ENCODE measurements at regions not wholly inside any gene's neighbourhood (a gene's known extent, or its start where the extent isn't known, plus 50 kb on each side); places are given as distances from the start of the nearest gene placed in this dataset.
"Not testable (repeated sequence)": the region's sequence is repeated elsewhere in the genome, so short reads cannot be mapped to it uniquely, and the experiment has no call there.

DNA sequence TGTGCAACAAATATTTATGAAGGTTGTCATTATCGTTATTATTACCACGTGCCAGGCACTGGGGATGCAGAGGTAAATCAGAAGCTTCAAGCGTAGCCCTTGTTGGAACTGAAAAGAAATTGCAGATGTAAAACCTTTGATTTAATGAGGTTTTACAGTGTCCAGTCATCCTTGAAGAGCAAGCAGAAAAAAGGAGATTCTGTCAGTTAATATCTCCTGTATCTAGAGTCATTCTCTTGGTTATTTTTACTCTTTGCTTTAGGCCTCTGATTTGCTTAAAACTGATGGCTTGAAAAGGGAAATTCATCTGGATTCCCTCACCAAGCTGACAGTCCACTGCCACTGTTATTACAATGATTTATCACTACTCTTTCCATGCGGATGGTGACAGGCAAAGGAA is 179.3 kb downstream of the GALC start:
- DNase-seq = no peak

DNA sequence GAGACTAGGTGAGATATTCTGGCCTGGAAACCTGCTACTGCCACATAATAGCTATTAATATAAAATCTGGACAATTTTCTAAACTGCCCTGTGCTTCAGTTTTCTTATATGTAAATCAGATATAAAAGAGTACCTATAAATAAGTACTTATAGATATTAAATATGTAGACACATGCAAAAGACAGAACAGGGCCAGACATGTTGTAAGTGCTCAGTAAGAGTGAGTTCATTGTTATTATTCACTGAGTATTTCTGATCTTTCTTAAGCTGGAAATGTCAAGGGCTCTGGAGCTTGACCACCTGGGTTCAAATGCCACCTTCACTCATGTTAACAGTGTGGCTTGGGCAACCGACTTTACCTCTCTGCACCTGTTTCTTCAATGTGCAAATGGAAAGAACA is 179.8 kb downstream of the GALC start:
- DNase-seq = no peak

DNA sequence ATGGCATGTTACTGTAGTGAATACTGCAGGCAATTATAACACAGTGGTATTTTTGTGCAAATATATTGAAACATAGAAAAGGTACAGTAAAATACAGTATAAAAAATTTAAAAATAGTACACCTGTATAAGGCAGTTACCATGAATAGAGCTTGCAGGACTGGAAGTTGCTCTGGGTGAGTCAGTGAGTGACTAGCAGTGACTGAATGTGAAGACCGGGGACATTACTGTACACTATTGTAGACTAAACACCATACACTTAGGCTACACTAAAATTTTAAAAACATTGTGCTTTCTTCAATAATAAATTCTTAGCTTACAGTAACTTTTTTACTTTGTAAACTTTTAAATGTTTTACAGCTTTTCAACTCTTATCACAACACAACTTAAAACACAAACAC is 181.7 kb downstream of the GALC start:
- DNase-seq = no peak

DNA sequence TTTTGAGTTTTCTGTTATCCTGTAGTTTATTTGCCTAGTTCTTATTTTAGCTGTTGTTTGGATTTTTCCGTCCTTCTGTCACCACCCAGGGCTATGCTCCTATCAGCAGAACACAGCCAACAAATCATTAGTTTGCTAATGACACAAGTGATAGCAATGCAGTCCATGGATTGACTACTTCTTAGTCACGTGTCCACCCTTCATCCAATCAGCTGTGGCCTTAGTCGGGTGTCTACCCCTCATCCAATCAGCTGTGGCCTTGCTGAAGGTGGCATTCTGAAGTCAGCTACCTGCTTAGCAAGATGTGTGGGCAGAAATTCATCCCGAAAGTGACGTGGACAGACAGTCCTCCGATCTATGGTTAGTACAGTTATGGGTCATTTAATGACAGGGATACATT is 182.3 kb downstream of the GALC start:
- DNase-seq = no peak

DNA sequence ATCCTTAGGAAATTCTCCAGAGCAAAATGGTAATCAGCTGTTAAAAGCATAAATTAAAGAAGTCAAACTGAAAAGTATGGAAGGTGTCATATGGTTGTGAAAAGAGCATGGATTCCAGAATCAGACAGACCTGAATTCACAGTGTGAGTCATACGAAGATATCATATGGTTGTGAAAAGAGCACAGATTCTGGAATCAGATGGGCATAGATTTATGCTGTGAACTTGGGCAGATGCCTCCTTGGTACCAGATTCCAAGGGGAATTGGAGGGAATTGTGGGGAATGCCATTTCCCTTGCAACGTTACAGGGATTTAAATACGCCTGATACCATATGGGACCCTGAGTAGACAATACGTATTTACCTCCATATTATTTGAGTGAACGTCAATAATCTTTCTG is 183.7 kb downstream of the GALC start:
- no peak for DNase-seq

DNA sequence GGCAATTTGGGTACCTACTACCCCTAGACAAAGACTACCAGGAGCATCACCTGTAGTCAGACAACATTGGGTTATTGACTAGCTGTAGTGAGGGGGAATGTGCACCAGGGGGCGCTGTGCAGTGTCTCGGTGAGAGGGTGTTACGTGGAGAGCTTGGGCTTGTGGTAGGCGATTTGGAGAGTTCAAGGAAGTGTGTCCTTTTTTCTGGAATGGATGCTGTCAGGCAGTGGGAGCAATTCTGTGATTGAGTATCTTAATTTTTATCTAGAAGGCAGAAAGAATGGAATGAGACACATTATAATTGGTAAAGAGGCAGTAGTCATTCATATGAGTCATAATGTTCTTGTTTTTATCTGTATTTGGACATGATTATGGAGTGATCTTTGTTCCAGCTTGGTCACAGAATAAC is 187.7 kb downstream of the GALC start:
- DNase-seq = peak; percentile 50

DNA sequence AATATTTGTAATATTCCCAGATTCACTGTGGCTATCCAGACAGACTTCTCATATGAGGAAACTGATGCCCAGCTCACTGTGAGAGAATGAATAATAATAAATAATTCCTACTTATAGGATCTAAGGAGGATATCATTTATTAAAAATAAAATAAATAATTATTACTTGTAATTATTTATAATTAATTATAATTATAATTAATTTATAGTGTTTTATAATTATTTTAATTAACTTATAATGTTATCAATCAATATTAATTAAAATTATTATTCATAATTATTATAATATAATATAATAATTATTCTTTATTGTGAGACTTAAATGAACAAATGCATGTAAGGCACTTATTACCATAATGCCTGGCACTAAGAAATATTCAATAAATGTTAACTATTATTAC is 192.8 kb downstream of the GALC start:
- DNase-seq = no peak

DNA sequence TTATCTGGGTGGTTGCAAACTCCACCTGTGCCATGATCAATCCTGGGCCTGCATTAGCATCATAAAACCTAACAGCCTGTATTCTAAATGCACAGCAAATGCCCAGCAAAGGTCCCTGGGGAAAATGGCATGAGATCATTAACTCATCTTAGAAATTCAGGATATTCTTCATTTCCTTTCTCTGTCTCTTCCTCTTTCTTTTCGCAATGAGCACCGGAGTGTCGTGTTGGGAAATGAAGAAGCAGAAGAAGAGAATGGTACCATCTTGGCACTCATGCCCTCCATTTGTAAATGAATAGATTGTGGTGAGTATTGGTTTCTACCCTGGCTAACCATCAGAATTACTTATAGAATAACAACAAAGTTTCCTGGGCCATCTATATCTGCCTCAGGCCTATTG is 193.6 kb downstream of the GALC start:
- no peak for DNase-seq

DNA sequence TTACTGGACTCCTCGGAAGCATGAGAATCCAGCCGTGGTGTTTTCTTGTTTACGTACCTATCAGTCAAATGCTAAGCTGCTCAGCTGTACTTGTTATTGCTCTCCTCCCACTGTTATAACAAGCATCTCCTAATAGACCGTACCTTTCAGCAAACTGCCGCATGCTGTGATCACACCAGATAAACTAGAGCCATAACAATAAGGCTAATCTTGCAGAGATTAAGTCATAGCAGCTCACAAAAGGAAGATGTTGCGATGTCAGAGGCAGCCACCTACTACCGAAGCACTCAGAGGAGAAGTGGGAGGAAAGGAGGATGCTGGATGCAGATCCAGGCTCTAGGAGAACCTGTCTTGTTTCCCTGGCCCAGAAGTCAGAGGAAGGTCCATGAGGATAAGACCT is 196.0 kb downstream of the GALC start:
- no peak for DNase-seq

DNA sequence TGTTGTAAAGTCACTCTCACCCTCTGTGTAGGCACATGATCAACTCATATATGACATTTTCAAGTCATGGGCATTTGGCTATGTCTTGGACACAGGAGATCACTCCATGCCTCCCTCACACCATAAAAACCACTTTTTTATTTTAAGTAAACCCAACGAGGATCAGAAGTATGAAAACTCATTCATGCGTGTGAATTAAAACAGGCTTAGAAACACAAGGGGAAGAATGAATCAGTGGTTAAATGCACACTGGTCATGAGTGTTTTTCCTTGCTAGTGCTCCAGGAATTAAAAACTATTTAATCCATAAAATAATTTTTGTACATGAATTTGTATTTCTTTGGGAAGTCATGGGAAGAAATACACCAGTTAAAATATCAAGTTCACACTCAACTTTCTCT is 198.4 kb downstream of the GALC start:
- no peak for DNase-seq

DNA sequence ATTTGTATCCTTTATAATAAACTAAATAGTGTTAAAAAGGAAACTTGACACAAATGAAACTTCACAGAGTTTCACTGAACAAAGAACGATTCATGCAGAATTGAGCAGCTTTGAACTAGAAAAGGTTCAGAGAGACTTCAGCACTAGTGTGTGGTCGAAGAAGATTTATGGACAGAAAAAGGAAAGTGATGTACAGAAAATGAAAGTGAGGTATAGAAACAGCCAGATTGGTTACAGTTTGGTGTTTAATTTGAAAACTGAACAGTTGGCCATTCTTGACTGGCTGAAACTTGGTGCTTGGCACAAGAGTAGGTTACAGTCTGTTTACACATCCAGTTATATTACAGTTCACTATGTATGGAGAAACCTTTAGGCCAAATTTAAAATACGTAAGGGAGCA is 207.1 kb downstream of the GALC start:
- DNase-seq = no peak

DNA sequence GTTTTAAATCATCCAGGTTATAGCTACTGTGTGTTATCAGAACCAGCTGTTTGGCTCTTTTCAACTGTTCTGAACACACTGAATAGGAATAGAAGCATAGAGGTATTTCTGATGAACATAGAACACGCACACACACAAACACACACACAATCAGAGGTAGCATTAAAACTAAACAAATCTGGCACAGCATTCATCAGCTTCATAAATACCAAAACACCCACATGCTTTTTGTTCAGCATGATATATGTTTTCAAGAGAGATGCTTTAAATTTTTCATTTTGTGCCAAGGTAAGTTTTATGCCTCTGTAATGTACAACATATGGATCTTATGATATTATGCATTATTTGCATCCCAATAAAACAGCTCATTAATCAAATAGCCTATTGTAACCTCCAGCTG is 208.6 kb downstream of the GALC start:
- DNase-seq = no peak

DNA sequence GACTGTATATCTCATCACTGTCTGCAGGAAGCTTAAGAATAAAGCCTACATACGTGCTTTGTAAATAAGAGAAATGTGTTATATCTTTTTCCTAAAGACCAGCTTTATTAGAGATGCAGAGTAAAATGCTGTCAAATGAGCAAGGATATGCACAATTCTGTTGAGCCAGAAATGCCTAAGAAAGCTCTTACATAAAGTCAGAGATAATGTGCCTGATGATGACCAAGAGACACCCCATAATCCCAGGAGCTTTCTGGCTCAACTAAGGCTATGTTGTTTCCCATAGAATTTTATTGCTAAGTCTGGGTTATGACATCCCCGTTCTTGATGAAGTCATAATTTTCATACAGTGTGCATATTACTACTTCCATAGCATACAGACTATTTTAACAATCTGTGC is 209.9 kb downstream of the GALC start:
- no peak for DNase-seq

DNA sequence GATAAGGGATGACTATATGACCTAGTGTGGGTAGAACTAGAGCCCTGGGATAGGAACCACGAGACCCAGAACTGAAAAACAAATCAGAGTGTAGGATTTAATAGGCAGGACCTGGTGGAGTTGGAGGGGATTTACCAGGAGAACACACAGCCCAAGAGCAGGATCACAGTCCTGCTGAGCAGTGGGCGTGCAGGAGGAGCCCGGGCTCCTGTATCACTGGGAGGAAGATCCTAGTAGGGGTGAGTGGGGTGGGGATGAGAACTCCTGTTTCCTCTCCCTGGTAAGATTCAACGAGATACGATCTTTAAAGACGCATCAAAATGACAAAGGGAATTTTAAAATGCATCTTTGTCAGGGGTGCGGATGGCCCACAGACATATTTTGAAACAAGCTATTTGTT is 220.1 kb downstream of the GALC start:
- DNase-seq = no peak

DNA sequence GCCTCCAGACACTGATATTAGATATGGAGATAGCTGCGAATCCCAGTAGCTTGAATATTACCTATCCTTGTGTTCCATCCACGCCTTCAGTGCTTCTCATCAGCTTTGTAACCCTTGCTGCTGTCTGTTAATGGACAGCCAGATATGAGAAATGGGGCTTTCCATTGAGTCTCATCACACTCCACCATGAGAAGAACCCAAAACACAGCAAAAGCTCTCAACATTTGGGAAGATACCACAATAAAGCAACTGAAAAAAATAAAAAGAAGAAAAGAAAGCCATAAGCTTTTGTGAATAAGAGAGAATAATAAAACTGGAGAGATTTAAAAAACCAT is 225.4 kb downstream of the GALC start:
- no peak for DNase-seq

DNA sequence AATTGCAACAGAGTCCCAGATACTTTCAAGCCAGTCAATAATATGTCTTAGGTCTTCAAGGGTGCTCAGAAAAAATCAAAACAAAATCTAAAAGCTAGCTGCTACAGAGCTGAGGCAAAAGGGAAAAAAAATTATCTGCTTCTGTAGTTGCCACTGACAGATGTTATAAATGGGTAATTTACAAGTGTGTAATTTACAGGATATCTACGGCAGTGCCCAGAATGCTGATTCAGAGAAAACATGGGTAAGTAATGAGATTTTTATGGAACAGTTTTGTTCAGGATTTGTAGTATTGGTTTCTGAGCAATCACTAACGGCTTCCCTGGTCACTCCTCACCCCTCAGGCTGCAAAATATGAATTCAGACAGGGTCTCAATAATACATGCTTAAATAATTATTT is 234.1 kb downstream of the GALC start:
- no peak for DNase-seq

DNA sequence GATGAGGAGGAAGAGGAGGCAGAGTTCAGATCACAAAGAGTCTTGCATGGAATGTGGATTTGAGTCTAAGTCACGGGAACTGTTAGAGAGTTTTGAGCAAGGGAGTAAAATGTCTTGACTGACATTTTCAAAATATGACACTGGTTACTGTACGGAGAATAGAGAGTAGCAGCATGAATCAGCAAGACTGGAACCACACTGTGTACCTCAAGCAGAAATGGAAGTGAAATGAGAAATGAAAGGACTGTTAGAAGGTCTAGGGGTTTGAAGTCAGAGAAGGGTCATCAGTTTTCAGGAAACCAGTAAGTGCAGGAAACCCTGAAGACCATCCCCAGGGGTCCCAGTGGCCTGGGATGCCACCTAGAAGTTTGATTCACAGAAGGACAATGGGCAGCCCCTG is 236.3 kb downstream of the GALC start:
- no peak for DNase-seq

DNA sequence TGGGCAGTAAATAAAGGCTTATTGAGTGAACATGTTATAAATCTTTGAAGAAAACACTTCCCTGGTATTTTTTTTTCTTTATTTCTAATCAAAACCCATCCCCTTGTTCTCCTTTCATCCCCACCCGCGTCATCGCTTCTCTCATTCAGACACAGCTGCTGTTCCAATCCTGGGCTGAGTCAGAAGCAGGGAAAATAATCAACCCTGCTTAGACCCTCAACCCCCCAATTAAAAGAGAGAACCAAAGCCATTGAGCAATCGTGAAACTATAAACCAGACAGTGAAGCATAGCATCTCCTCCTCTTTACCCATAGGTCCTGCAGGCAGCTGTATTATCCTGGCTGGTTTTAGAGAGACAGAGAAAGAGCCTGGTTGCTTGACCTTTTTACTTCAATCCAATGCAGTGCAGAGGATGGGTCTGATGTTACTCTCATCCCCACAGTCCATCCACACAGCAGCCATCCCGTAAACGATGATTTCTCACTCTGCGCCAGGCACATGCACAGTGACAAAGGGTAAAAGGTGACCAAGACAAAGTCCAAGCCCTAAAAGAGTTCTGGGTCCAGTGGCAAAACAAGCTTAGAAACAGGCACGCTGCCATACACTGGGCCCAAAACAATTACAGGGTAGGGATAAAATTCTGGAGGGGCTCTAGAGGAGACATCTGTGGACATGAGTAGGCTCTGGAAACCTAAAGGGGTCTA is 238.3 kb downstream of the GALC start:
- no peak for DNase-seq

DNA sequence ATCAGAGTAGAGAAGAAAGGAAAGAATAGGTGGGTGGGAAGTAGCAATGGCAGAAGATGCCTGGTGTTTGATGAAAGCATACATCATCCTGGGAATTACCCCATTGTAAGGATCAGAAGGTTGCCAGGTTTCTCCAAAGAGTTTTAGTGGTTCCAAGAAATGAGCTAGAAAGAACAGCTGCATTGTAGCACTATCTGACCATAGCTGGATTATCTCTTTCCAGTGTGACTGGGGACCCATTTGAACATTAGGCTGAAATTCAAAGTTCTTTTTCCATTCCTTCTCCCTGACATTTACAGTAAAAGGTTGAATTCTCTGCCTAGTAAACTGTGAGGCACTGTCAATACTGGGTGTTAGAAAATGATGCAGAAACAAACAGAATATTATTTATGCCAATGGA is 244.4 kb downstream of the GALC start:
- DNase-seq = no peak

DNA sequence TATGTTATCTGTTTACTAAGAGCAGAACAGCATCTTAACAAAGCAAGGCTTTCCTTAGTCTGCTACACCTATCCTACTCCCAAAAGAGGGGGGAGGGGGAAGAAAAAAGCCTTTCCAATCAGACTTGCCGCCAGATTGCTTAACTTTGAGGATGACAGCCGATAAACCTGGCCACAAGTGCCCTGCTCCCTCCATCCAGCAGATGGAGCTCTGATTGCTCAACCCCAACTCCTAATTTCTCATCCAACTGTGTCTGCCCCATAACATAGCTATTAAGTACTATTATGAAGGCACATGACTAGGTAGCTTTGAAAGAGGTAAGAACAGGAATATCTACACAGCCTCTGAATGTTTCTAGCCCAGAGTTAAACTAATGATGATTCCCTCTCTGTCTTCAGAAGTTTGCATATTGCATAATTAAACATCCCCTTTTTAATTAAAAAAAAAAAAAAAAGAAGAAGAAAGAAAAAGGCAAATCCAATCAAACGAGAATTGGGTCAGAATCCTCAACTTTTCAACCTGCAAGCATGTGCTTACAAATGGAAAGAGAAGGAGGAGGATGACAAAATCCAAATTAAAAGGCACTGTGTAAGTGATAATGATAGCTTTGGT is 247.4 kb downstream of the GALC start:
- DNase-seq = no peak

DNA sequence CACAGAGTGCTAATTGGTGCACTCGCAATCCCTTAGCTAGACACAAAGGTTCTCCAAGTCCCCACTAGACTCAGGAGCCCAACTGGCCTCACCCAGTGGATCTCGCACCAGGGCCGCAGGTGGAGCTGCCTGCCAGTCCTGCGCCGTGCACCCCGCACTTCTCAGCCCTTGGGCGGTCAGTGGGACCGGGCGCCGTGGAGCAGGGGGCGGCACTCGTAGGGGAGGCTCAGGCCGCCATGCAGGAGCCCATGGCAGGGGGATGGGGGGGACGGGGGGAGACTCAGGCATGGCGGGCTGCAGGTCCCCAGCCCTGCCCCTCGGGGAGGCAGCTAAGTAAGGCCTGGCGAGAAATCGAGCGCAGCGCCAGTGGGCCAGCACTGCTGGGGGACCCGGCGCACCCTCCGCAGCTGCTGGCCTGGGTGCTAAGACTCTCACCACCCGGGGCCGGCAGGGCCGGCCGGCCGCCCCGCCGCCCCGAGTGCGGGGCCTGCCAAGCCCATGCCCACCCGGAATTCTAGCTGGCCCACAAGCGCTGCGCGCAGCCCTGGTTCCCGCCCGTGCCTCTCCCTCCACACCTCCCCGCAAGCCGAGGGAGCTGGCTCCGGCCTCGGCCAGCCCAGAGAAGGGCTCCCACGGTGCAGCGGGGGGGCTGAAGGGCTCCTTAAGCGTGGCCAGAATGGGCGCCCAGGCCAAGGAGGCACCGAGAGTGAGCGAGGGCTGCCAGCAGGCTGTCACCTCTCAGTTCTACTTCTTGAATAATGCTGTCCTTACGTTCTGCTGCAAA is 258.2 kb downstream of the GALC start:
- not testable (repeated sequence) for DNase-seq

DNA sequence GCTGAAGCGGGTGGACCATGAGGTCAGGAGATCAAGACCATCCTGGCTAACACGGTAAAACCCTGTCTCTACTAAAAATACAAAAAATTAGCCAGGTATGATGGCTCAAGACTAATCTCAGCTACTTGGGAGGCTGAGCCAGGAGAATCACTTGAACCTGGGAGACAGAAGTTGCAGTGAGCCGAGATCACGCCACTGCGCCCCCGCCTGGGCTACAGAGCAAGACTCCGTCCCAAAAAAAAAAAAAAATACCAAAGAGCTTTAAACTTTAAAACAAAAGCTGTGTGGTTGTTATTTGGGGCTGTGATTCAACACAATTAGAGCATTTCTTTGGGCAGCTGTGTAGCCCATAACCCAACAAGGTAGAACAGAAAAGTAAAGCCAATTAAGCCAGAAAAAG is 259.9 kb downstream of the GALC start:
- not testable (repeated sequence) for DNase-seq

DNA sequence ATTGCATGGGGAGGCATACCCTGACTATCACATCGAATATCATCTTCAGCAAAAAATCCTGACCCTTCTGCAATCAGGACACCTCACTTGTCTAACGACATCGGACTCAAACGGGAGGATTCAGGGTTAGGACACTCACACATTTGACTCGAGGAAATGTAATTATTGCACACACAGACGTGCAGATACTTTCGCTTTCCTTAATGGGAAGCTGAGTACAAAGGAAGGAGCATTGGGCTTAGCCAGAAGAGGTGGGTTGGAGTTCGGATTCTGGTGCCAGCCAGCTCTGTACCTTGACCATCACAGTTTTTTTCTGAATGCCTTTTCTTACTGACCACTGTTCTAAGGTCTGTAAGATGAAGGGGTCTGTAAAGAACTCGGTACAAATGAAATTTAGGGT is 260.4 kb downstream of the GALC start:
- no peak for DNase-seq

DNA sequence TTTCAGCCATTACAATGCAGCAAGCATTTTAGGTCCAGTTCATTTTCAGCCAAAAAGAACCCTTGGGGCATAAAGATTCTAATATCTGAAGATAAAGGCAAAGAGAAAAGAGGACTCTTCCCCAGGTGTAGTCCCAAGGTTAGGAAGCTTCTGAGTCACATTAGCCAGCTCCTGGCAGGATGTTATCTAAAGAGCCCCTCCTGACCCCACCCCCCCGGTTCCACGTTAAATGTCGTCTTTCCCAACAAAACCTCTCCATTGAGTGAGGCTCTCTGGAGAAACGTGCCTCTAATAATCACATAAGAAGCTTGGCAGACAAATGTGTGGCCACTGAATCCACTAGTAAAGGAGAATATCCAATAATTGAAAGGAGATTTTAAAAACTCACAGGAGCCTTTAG is 267.7 kb downstream of the GALC start:
- no peak for DNase-seq

All from stimulated activated CD4-positive, alpha-beta T cell treated with anti-CD3 and anti-CD28 coated beads, Interleukin-4, amount 100 ng/mL, for 1 hour (primary cell).